CD8-positive, alpha-beta memory T cell (primary cell): ENCODE measurements at regions not wholly inside any gene's neighbourhood (a gene's known extent, or its start where the extent isn't known, plus 50 kb on each side); places are given as distances from the start of the nearest gene placed in this dataset.

Experiments
- CTCF ChIA-PET: fragments of 350-600 bp; sonication (Branson Sonifier 250); formaldehyde crosslinking; loops from one replicate; lab custom pipeline; 2021; ENCODE audit warnings: antibody characterized with exemption; lab: Charles Lee
- POLR2A ChIA-PET: fragments of 350-600 bp; sonication (Branson Sonifier 250); formaldehyde crosslinking; loops from one replicate; lab custom pipeline; 2021; ENCODE audit warnings: antibody characterized with exemption; lab: Charles Lee
- DNase-seq, 5 donors: peaks; one replicate each; pipeline versions ENCODE4 v3.0.0 to v3.0.0-alpha.2; 2020 to 2022; ENCODE audit warnings: mixed read lengths in 1 of 5
- H3K27ac ChIP-seq: one replicate; pipeline ENCODE4 v1.7.0; 2013; ENCODE audit warnings: low read depth, mild to moderate bottlenecking, low read length, moderate library complexity
- H3K27me3 ChIP-seq: 2 replicates; pipeline ENCODE4 v1.7.0; 2013; ENCODE audit warnings: low read length, mild to moderate bottlenecking; ENCODE audit not compliant: insufficient read depth, poor library complexity, severe bottlenecking
- H3K36me3 ChIP-seq: 2 replicates; pipeline ENCODE4 v1.7.0; 2013; ENCODE audit warnings: mild to moderate bottlenecking, low read length, moderate library complexity; ENCODE audit not compliant: insufficient read depth
- H3K4me1 ChIP-seq: 2 replicates; pipeline ENCODE4 v1.7.0; 2013; ENCODE audit warnings: mild to moderate bottlenecking, low read length, moderate library complexity; ENCODE audit not compliant: insufficient read depth
- H3K4me3 ChIP-seq: 2 replicates; pipeline ENCODE4 v1.7.0; 2013; ENCODE audit warnings: mild to moderate bottlenecking, low read length
- H3K9me3 ChIP-seq: 2 replicates; pipeline ENCODE4 v1.7.0; 2013; ENCODE audit warnings: mild to moderate bottlenecking, low read length
- H3K27ac Mint-ChIP-seq, 8 donors: one replicate each; pipeline ENCODE4 v1.8.0; 2020 to 2021; ENCODE audit warnings: mixed read lengths in 8 of 8, mild to moderate bottlenecking in 6 of 8, inconsistent platforms in 3 of 8, moderate library complexity in 3 of 8
- H3K27me3 Mint-ChIP-seq, 2 donors: one replicate each; pipeline ENCODE4 v1.8.0; 2020 to 2021; ENCODE audit warnings: mixed read lengths in 2 of 2, mild to moderate bottlenecking in 1 of 2, moderate library complexity in 1 of 2
- H3K36me3 Mint-ChIP-seq, 3 donors: one replicate each; pipeline ENCODE4 v1.8.0; 2020 to 2021; ENCODE audit warnings: mixed read lengths in 3 of 3, inconsistent platforms in 1 of 3, mild to moderate bottlenecking in 1 of 3
- H3K4me1 Mint-ChIP-seq, 3 donors: one replicate each; pipeline ENCODE4 v1.8.0; 2020 to 2021; ENCODE audit warnings: mixed read lengths in 3 of 3, inconsistent platforms in 1 of 3, mild to moderate bottlenecking in 1 of 3
- H3K4me3 Mint-ChIP-seq, 7 donors: one replicate each; pipeline ENCODE4 v1.8.0; 2020 to 2021; ENCODE audit warnings: mixed read lengths in 7 of 7, mild to moderate bottlenecking in 6 of 7, moderate library complexity in 4 of 7, inconsistent platforms in 2 of 7
- H3K9me3 Mint-ChIP-seq, 5 donors: one replicate each; pipeline ENCODE4 v1.8.0; 2020 to 2022; ENCODE audit warnings: mixed read lengths in 5 of 5, mild to moderate bottlenecking in 3 of 5, moderate library complexity in 2 of 5, inconsistent platforms in 1 of 5

GRCh38 chr5:127133071-127133470 is 59.8 kb upstream of the C5orf63 start:
- ChIA-PET POLR2A (no interaction called here), CTCF (no interaction called here)
- H3K4me1 Mint-ChIP-seq, result no peaks in the 10 kb centered on the region

GRCh38 chr5:127136908-127137307 is 63.6 kb upstream of the C5orf63 start:
- Mint-ChIP-seq H3K4me1 (no peaks in the 10 kb centered on the region), H3K9me3 (no peaks in the 10 kb centered on the region), H3K27me3 (peaks cover 6 to 20% of the 10 kb centered on the region in 2 donors), H3K36me3 (no peaks in the 10 kb centered on the region), H3K4me3 (no peak overlapping the region), H3K27ac (no peak overlapping the region)
- Histone ChIP-seq H3K27ac (no peak overlapping the region), H3K27me3 (no peaks in the 10 kb centered on the region), H3K36me3 (no peaks in the 10 kb centered on the region), H3K9me3 (no peaks in the 10 kb centered on the region), H3K4me3 (no peak overlapping the region), H3K4me1 (no peaks in the 10 kb centered on the region)
- POLR2A ChIA-PET, result no interaction called here
- no peak for DNase-seq
- CTCF ChIA-PET, result no interaction called here

More at GRCh38 chr5:127133071-127133470, 59.8 kb upstream of the C5orf63 start:
- Mint-ChIP-seq H3K9me3 (no peaks in the 10 kb centered on the region), H3K27ac (no peak overlapping the region), H3K36me3 (no peaks in the 10 kb centered on the region), H3K4me3 (no peak overlapping the region), H3K27me3 (peaks cover 6 to 8% of the 10 kb centered on the region in 2 donors)
- DNase-seq, result no peak
- H3K27me3 ChIP-seq, result no peaks in the 10 kb centered on the region
- H3K4me3 ChIP-seq, result no peak overlapping the region
- no peaks in the 10 kb centered on the region for H3K4me1 ChIP-seq
- H3K27ac ChIP-seq, result no peak overlapping the region
- H3K9me3 ChIP-seq, result no peaks in the 10 kb centered on the region
- H3K36me3 ChIP-seq, result no peaks in the 10 kb centered on the region

GRCh38 chr5:127143722-127144121 is 70.4 kb upstream of the C5orf63 start:
- Mint-ChIP-seq H3K36me3 (no peaks in the 10 kb centered on the region), H3K27ac (no peak overlapping the region), H3K27me3 (peaks cover 4 to 22% of the 10 kb centered on the region in 2 donors), H3K4me1 (no peaks in the 10 kb centered on the region), H3K9me3 (peaks cover 0 to 4% (median 2%) of the 10 kb centered on the region in 5 donors), H3K4me3 (no peak overlapping the region)
- Histone ChIP-seq H3K36me3 (no peaks in the 10 kb centered on the region), H3K27ac (no peak overlapping the region), H3K27me3 (no peaks in the 10 kb centered on the region), H3K4me1 (no peaks in the 10 kb centered on the region), H3K4me3 (no peak overlapping the region), H3K9me3 (no peaks in the 10 kb centered on the region)
- ChIA-PET CTCF (no interaction called here), POLR2A (no interaction called here)
- no peak for DNase-seq

- H3K4me3 Mint-ChIP-seq, result no peak overlapping the region
- no peaks in the 10 kb centered on the region for H3K9me3 ChIP-seq
- H3K4me3 ChIP-seq, result no peak overlapping the region
- peaks cover 4 to 10% (median 9%) of the 10 kb centered on the region in 5 donors for H3K9me3 Mint-ChIP-seq
- H3K36me3 ChIP-seq, result no peaks in the 10 kb centered on the region
- no peaks in the 10 kb centered on the region for H3K4me1 ChIP-seq
- peaks cover 7 to 13% of the 10 kb centered on the region in 2 donors for H3K27me3 Mint-ChIP-seq
- no peaks in the 10 kb centered on the region for H3K27me3 ChIP-seq
- H3K36me3 Mint-ChIP-seq, result peaks cover 0 to 4% (median 0%) of the 10 kb centered on the region in 3 donors
- no peak for DNase-seq
- no peak overlapping the region for H3K27ac Mint-ChIP-seq
- H3K4me1 Mint-ChIP-seq, result no peaks in the 10 kb centered on the region
- ChIA-PET CTCF (no interaction called here), POLR2A (no interaction called here)
- H3K27ac ChIP-seq, result no peak overlapping the region
Measured at GRCh38 chr5:127153031-127153430, 79.7 kb upstream of the C5orf63 start.

- H3K27me3 Mint-ChIP-seq, result peaks cover 7 to 13% of the 10 kb centered on the region in 2 donors
- no peak overlapping the region for H3K27ac ChIP-seq
- no peaks in the 10 kb centered on the region for H3K4me1 Mint-ChIP-seq
- no peaks in the 10 kb centered on the region for H3K4me1 ChIP-seq
- H3K9me3 Mint-ChIP-seq, result peaks cover 4 to 12% (median 10%) of the 10 kb centered on the region in 5 donors
- DNase-seq, result no peak
- CTCF ChIA-PET, result no interaction called here
- POLR2A ChIA-PET, result no interaction called here
- H3K4me3 ChIP-seq, result no peak overlapping the region
- no peaks in the 10 kb centered on the region for H3K9me3 ChIP-seq
- peaks cover 0 to 4% (median 0%) of the 10 kb centered on the region in 3 donors for H3K36me3 Mint-ChIP-seq
- H3K36me3 ChIP-seq, result no peaks in the 10 kb centered on the region
- no peak overlapping the region for H3K4me3 Mint-ChIP-seq
- H3K27me3 ChIP-seq, result no peaks in the 10 kb centered on the region
- no peak overlapping the region for H3K27ac Mint-ChIP-seq
Measured at GRCh38 chr5:127153521-127153920, 80.2 kb upstream of the C5orf63 start.

GRCh38 chr5:127163750-127164149 is 90.4 kb upstream of the C5orf63 start:
- ChIA-PET CTCF (no interaction called here), POLR2A (no interaction called here)
- Histone ChIP-seq H3K27me3 (no peaks in the 10 kb centered on the region), H3K4me1 (no peaks in the 10 kb centered on the region), H3K36me3 (no peaks in the 10 kb centered on the region), H3K9me3 (no peaks in the 10 kb centered on the region), H3K27ac (no peak overlapping the region), H3K4me3 (no peak overlapping the region)
- no peak for DNase-seq
- no peaks in the 10 kb centered on the region for H3K36me3 Mint-ChIP-seq
- H3K4me3 Mint-ChIP-seq, result no peak overlapping the region
- no peaks in the 10 kb centered on the region for H3K4me1 Mint-ChIP-seq
- H3K9me3 Mint-ChIP-seq, result peaks cover 0 to 2% (median 0%) of the 10 kb centered on the region in 5 donors
- peaks cover 10 to 28% of the 10 kb centered on the region in 2 donors for H3K27me3 Mint-ChIP-seq
- no peak overlapping the region for H3K27ac Mint-ChIP-seq

- H3K4me1 Mint-ChIP-seq, result no peaks in the 10 kb centered on the region
Measured at GRCh38 chr5:127170918-127171600, 97.8 kb upstream of the C5orf63 start.

GRCh38 chr5:127176769-127177168 is 103.5 kb upstream of the C5orf63 start:
- H3K27ac ChIP-seq, result no peak overlapping the region
- peaks cover 5 to 32% of the 10 kb centered on the region in 2 donors for H3K27me3 Mint-ChIP-seq
- H3K4me3 Mint-ChIP-seq, result no peak overlapping the region
- ChIA-PET CTCF (no interaction called here), POLR2A (no interaction called here)
- H3K27me3 ChIP-seq, result no peaks in the 10 kb centered on the region
- no peak for DNase-seq
- no peak overlapping the region for H3K27ac Mint-ChIP-seq
- no peaks in the 10 kb centered on the region for H3K9me3 ChIP-seq
- H3K4me3 ChIP-seq, result no peak overlapping the region
- H3K9me3 Mint-ChIP-seq, result peaks cover 0 to 8% (median 3%) of the 10 kb centered on the region in 5 donors
- H3K36me3 ChIP-seq, result no peaks in the 10 kb centered on the region
- H3K36me3 Mint-ChIP-seq, result no peaks in the 10 kb centered on the region
- no peaks in the 10 kb centered on the region for H3K4me1 ChIP-seq
- H3K4me1 Mint-ChIP-seq, result no peaks in the 10 kb centered on the region

More at GRCh38 chr5:127170918-127171600, 97.8 kb upstream of the C5orf63 start:
- POLR2A ChIA-PET, result no interaction called here
- Histone ChIP-seq H3K27me3 (no peaks in the 10 kb centered on the region), H3K4me1 (no peaks in the 10 kb centered on the region), H3K4me3 (no peak overlapping the region), H3K9me3 (no peaks in the 10 kb centered on the region), H3K27ac (no peak overlapping the region), H3K36me3 (no peaks in the 10 kb centered on the region)
- CTCF ChIA-PET, result no interaction called here
- DNase-seq, result no peak
- no peaks in the 10 kb centered on the region for H3K36me3 Mint-ChIP-seq
- H3K27ac Mint-ChIP-seq, result no peak overlapping the region
- H3K4me3 Mint-ChIP-seq, result no peak overlapping the region
- H3K9me3 Mint-ChIP-seq, result peaks cover 0 to 8% (median 3%) of the 10 kb centered on the region in 5 donors
- H3K27me3 Mint-ChIP-seq, result peaks cover 6 to 20% of the 10 kb centered on the region in 2 donors
